Gastroesophageal sphincter (tissue), 3 donors: ENCODE measurements at regions not wholly inside any gene's neighbourhood (a gene's known extent, or its start where the extent isn't known, plus 50 kb on each side); places are given as distances from the start of the nearest gene placed in this dataset.

Experiments used
- CTCF ChIP-seq, 4 experiments: fragments of 200-600 bp in 2 of 4; fragments of 450-650 bp in 2 of 4; sonication (generic) in 1 of 4; IDR thresholded peaks; one replicate each; pipeline ENCODE4 v1.5.1; 2017 to 2019; ENCODE audit warnings: antibody characterized with exemption in 4 of 4, mild to moderate bottlenecking in 2 of 4, moderate library complexity in 2 of 4
- POLR2A ChIP-seq, 2 donors: fragments of 450-650 bp; IDR thresholded peaks; one replicate each; pipeline ENCODE4 v1.6.1; 2017; ENCODE audit warnings: antibody characterized with exemption in 2 of 2, mild to moderate bottlenecking in 2 of 2, moderate library complexity in 1 of 2

GRCh38 chr7:145434811-145435210 is 599.0 kb upstream of the TPK1 start:
- no peak for TF ChIP-seq CTCF (IDR thresholded peaks at IDR 0.05)
- no peak for TF ChIP-seq POLR2A (IDR thresholded peaks at IDR 0.05)
